GM12891 (cell line): ENCODE measurements at regions not wholly inside any gene's neighbourhood (a gene's known extent, or its start where the extent isn't known, plus 50 kb on each side); places are given as distances from the start of the nearest gene placed in this dataset.

Experiments used
- POLR2AphosphoS5 ChIP-seq: IDR thresholded peaks from 2 replicates; pipeline ENCODE4 v1.6.1; 2011; ENCODE audit warnings: low read depth, low read length, control low read depth
- TAF1 ChIP-seq: IDR thresholded peaks from 2 replicates; pipeline ENCODE4 v1.6.1; 2011; ENCODE audit warnings: low read depth, low read length, control low read depth

- TF ChIP-seq POLR2AphosphoS5 (no peak), TAF1 (no peak)
Observed at GRCh38 chr5:8570528-8570927, 701.6 kb downstream of the MTRR start.
